ENCODE measurements at regions not wholly inside any gene's neighbourhood (a gene's known extent, or its start where the extent isn't known, plus 50 kb on each side); places are given as distances from the start of the nearest gene placed in this dataset.
"Not testable (repeated sequence)": the region's sequence is repeated elsewhere in the genome, so short reads cannot be mapped to it uniquely, and the experiment has no call there.

- not testable (repeated sequence) for TF ChIP-seq POLR2A, EP300 (IDR thresholded peaks at IDR 0.05)
Measured at GRCh38 chr16:29219562-29219961, 186.9 kb downstream of the NPIPB11 start.
